ENCODE measurements at regions not wholly inside any gene's neighbourhood (a gene's known extent, or its start where the extent isn't known, plus 50 kb on each side); places are given as distances from the start of the nearest gene placed in this dataset.
A peak's percentile ranks its signal among the peaks of the same experiment; 100 is the strongest.

DNA sequence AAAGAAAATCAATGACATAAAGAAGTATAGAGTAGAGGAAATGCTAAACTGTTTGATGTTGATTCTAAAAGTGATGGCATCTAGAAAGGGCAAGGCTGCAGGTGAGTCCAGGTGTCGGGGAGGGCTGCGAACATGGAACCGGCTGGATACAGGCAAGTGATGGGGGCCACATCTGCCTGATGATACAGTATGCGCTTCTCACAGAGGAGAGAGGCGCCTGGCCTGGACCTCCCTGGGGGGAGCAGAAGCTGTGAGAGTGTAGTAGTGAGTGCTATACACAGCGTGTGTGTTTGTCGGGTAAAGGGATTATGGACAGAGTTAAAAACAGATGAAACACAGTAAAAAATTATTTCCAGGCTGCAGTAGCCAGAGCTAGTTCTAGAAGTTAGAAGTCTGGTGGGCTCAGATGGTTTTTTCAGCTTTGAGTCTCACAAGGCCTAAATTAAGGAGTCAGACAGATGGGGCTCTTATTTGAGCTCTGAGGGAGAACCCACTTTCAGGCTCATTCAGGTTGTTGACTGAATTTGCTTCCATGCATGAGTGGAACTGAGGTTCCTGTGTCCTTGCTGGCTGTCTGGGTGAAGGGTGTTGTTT is 195.8 kb upstream of the ARG1 start:
- Histone ChIP-seq H3K27ac (ENCODE audit: low read depth) (no peak overlapping the region), H3K9me2 (ENCODE audit: insufficient read depth) (peaks cover 17% of the 10 kb centered on the region), H3K36me3 (ENCODE audit: insufficient read depth) (no peaks in the 10 kb centered on the region; the same call in 1 of the 2 replicates), H3K4me2 (no peak overlapping the region), H3K4me3 (no peak overlapping the region), H2AFZ (peak overlapping the region; percentile 81), H3K27me3 (ENCODE audit: insufficient read depth) (no peaks in the 10 kb centered on the region), H4K20me1 (replicated peaks; ENCODE audit: insufficient read depth) (no peaks in the 10 kb centered on the region), H3K79me2 (replicated peaks; ENCODE audit: insufficient read depth) (no peaks in the 10 kb centered on the region), H3K4me1 (ENCODE audit: insufficient read depth) (no peaks in the 10 kb centered on the region), H3F3A (replicated peaks; ENCODE audit: low read depth) (no peaks in the 10 kb centered on the region)
- ATAC-seq (no peak), DNase-seq (ENCODE audit: low spot score) (no peak)
- TF ChIP-seq ZNF114 (CRISPR knock-in tag; IDR thresholded peaks at IDR 0.05) (no peak), JUNB (IDR thresholded peaks at IDR 0.05; ENCODE audit: unreplicated experiment) (no peak), CREB1 (CRISPR knock-in tag; IDR thresholded peaks at IDR 0.05; ENCODE audit: low read depth) (no peak), STAT1 (IDR thresholded peaks at IDR 0.05; ENCODE audit: unreplicated experiment) (no peak), EZH2phosphoT487 (IDR thresholded peaks at IDR 0.05; ENCODE audit: unreplicated experiment) (no peak), EZH2 (IDR thresholded peaks at IDR 0.05; ENCODE audit: low read depth, unreplicated experiment) (no peak), ZNF331 (CRISPR knock-in tag; IDR thresholded peaks at IDR 0.05; ENCODE audit: low read depth) (no peak), NANOG (IDR thresholded peaks at IDR 0.05; ENCODE audit: borderline replicate concordance) (no peak), POLR2AphosphoS5 (IDR thresholded peaks at IDR 0.05; ENCODE audit: low read depth) (no peak)
- TF ChIP-seq, protein P1, sequence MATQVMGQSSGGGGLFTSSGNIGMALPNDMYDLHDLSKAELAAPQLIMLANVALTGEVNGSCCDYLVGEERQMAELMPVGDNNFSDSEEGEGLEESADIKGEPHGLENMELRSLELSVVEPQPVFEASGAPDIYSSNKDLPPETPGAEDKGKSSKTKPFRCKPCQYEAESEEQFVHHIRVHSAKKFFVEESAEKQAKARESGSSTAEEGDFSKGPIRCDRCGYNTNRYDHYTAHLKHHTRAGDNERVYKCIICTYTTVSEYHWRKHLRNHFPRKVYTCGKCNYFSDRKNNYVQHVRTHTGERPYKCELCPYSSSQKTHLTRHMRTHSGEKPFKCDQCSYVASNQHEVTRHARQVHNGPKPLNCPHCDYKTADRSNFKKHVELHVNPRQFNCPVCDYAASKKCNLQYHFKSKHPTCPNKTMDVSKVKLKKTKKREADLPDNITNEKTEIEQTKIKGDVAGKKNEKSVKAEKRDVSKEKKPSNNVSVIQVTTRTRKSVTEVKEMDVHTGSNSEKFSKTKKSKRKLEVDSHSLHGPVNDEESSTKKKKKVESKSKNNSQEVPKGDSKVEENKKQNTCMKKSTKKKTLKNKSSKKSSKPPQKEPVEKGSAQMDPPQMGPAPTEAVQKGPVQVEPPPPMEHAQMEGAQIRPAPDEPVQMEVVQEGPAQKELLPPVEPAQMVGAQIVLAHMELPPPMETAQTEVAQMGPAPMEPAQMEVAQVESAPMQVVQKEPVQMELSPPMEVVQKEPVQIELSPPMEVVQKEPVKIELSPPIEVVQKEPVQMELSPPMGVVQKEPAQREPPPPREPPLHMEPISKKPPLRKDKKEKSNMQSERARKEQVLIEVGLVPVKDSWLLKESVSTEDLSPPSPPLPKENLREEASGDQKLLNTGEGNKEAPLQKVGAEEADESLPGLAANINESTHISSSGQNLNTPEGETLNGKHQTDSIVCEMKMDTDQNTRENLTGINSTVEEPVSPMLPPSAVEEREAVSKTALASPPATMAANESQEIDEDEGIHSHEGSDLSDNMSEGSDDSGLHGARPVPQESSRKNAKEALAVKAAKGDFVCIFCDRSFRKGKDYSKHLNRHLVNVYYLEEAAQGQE (IDR thresholded peaks at IDR 0.05; ENCODE audit: unreplicated experiment): no peak
- TF ChIP-seq, protein P2, sequence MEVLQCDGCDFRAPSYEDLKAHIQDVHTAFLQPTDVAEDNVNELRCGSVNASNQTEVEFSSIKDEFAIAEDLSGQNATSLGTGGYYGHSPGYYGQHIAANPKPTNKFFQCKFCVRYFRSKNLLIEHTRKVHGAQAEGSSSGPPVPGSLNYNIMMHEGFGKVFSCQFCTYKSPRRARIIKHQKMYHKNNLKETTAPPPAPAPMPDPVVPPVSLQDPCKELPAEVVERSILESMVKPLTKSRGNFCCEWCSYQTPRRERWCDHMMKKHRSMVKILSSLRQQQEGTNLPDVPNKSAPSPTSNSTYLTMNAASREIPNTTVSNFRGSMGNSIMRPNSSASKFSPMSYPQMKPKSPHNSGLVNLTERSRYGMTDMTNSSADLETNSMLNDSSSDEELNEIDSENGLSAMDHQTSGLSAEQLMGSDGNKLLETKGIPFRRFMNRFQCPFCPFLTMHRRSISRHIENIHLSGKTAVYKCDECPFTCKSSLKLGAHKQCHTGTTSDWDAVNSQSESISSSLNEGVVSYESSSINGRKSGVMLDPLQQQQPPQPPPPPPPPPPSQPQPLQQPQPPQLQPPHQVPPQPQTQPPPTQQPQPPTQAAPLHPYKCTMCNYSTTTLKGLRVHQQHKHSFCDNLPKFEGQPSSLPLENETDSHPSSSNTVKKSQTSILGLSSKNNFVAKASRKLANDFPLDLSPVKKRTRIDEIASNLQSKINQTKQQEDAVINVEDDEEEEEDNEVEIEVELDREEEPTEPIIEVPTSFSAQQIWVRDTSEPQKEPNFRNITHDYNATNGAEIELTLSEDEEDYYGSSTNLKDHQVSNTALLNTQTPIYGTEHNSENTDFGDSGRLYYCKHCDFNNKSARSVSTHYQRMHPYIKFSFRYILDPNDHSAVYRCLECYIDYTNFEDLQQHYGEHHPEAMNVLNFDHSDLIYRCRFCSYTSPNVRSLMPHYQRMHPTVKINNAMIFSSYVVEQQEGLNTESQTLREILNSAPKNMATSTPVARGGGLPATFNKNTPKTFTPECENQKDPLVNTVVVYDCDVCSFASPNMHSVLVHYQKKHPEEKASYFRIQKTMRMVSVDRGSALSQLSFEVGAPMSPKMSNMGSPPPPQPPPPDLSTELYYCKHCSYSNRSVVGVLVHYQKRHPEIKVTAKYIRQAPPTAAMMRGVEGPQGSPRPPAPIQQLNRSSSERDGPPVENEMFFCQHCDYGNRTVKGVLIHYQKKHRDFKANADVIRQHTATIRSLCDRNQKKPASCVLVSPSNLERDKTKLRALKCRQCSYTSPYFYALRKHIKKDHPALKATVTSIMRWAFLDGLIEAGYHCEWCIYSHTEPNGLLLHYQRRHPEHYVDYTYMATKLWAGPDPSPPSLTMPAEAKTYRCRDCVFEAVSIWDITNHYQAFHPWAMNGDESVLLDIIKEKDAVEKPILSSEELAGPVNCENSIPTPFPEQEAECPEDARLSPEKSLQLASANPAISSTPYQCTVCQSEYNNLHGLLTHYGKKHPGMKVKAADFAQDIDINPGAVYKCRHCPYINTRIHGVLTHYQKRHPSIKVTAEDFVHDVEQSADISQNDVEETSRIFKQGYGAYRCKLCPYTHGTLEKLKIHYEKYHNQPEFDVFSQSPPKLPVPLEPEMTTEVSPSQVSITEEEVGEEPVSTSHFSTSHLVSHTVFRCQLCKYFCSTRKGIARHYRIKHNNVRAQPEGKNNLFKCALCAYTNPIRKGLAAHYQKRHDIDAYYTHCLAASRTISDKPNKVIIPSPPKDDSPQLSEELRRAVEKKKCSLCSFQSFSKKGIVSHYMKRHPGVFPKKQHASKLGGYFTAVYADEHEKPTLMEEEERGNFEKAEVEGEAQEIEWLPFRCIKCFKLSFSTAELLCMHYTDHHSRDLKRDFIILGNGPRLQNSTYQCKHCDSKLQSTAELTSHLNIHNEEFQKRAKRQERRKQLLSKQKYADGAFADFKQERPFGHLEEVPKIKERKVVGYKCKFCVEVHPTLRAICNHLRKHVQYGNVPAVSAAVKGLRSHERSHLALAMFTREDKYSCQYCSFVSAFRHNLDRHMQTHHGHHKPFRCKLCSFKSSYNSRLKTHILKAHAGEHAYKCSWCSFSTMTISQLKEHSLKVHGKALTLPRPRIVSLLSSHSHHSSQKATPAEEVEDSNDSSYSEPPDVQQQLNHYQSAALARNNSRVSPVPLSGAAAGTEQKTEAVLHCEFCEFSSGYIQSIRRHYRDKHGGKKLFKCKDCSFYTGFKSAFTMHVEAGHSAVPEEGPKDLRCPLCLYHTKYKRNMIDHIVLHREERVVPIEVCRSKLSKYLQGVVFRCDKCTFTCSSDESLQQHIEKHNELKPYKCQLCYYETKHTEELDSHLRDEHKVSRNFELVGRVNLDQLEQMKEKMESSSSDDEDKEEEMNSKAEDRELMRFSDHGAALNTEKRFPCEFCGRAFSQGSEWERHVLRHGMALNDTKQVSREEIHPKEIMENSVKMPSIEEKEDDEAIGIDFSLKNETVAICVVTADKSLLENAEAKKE (CRISPR knock-in tag; IDR thresholded peaks at IDR 0.05): no peak
- TF ChIP-seq, protein P3, sequence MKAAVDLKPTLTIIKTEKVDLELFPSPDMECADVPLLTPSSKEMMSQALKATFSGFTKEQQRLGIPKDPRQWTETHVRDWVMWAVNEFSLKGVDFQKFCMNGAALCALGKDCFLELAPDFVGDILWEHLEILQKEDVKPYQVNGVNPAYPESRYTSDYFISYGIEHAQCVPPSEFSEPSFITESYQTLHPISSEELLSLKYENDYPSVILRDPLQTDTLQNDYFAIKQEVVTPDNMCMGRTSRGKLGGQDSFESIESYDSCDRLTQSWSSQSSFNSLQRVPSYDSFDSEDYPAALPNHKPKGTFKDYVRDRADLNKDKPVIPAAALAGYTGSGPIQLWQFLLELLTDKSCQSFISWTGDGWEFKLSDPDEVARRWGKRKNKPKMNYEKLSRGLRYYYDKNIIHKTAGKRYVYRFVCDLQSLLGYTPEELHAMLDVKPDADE (IDR thresholded peaks at IDR 0.05): no peak
- TF ChIP-seq, protein P4, sequence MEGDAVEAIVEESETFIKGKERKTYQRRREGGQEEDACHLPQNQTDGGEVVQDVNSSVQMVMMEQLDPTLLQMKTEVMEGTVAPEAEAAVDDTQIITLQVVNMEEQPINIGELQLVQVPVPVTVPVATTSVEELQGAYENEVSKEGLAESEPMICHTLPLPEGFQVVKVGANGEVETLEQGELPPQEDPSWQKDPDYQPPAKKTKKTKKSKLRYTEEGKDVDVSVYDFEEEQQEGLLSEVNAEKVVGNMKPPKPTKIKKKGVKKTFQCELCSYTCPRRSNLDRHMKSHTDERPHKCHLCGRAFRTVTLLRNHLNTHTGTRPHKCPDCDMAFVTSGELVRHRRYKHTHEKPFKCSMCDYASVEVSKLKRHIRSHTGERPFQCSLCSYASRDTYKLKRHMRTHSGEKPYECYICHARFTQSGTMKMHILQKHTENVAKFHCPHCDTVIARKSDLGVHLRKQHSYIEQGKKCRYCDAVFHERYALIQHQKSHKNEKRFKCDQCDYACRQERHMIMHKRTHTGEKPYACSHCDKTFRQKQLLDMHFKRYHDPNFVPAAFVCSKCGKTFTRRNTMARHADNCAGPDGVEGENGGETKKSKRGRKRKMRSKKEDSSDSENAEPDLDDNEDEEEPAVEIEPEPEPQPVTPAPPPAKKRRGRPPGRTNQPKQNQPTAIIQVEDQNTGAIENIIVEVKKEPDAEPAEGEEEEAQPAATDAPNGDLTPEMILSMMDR (conservative IDR thresholded peaks at IDR 0.05; ENCODE audit: low read depth in 2 of 2): no peak
- no peaks in the 10 kb centered on the region for H3K27me3 Mint-ChIP-seq (ENCODE audit: insufficient read depth, low read depth, poor library complexity)
- H3K36me3 Mint-ChIP-seq (ENCODE audit: low read depth): peaks cover 5% of the 10 kb centered on the region; the same call in 2 of the 3 replicates
- H3K9me3 Mint-ChIP-seq: peaks cover 7% of the 10 kb centered on the region; the same call in 2 of the 3 replicates
- peaks cover 3% of the 10 kb centered on the region; the same call in 2 of the 3 replicates for H3K4me1 Mint-ChIP-seq
- H3K27ac Mint-ChIP-seq: no peak overlapping the region
- H3K4me3 Mint-ChIP-seq: no peak overlapping the region

Data from GM23338 (cell line).